ENCODE measurements at regions not wholly inside any gene's neighbourhood (a gene's known extent, or its start where the extent isn't known, plus 50 kb on each side); places are given as distances from the start of the nearest gene placed in this dataset.

DNA sequence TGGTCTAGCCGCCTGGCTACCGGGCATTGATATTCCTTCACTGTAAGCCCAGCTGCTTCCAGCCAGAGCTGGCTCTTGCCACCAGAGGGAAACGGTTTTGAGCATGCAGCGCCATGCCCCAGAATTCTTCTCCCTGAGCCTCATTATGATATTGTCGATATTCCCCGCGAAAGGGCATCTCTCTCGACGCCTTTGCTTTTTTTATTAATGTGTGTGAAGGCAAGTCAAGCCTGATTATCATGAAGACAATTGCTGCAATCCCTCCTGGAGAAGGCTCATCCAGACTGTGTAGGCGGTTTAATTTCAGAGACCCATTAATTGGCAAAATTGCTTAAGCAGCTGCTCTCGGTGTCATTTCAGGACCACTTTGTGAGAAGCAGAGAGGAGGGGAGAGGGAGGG, 321.2 kb upstream of the TLE3 start:
- no peak overlapping the region for H2BK15ac ChIP-seq (ENCODE audit: low read depth, low read length)
- ChIA-PET POLR2A (ENCODE audit: unreplicated experiment) (no interaction called here), CTCF (no interaction called here)
- H4K20me1 ChIP-seq (ENCODE audit: insufficient read depth, low read length): no peaks in the 10 kb centered on the region
- H2BK120ac ChIP-seq (ENCODE audit: low read depth, low read length): no peak overlapping the region
- no peak overlapping the region for H4K8ac ChIP-seq (ENCODE audit: low read depth in 2 of 2, low read length in 2 of 2)
- WGBS, 2 experiments (ENCODE audit: extremely low coverage in 2 of 2, insufficient read length in 1 of 2): 80% methylated on average over 5 of the region's 11 CpGs; no CpG with 5 or more reads in 1 of the 2 experiments
- H2AK5ac ChIP-seq (ENCODE audit: low read depth, low read length): no peak overlapping the region
- no peak for DNase-seq
- no peak overlapping the region for H3K14ac ChIP-seq (replicated peaks; ENCODE audit: low read depth, low read length)
- intact Hi-C loops (cut with micrococcal nuclease): no loop called here
- no peak overlapping the region for H2BK20ac ChIP-seq (ENCODE audit: low read depth, low read length)
- H2BK5ac ChIP-seq (ENCODE audit: low read depth, low read length, poor library complexity, severe bottlenecking): no peak overlapping the region
- H3K79me1 ChIP-seq (ENCODE audit: low read depth in 1 of 2, low read length in 2 of 2): no peaks in the 10 kb centered on the region
- H2AFZ ChIP-seq (replicated peaks; ENCODE audit: low read length, poor library complexity): no peak overlapping the region
- no peak overlapping the region for H3K18ac ChIP-seq (ENCODE audit: low read depth, low read length)
- H2AK9ac ChIP-seq (replicated peaks; ENCODE audit: low read depth, low read length, poor library complexity): no peak overlapping the region
- H3K27ac ChIP-seq (ENCODE audit: insufficient read depth, low read length): no peak overlapping the region
- no peaks in the 10 kb centered on the region; the same call in 1 of the 2 replicates for H3K9me3 ChIP-seq (ENCODE audit: control insufficient read depth, insufficient read depth, low read length)
- no peak for ATAC-seq (ENCODE audit: low read depth)
- H3K4me2 ChIP-seq (ENCODE audit: low read depth, low read length): no peak overlapping the region
- H3K23ac ChIP-seq (ENCODE audit: low read depth, low read length): no peak overlapping the region
- no peak overlapping the region for H3K4ac ChIP-seq (ENCODE audit: low read depth, low read length)
- no peaks in the 10 kb centered on the region for H3K36me3 ChIP-seq (ENCODE audit: control insufficient read depth, insufficient read depth, low read length)
- dilution Hi-C loops (cut with HindIII; ENCODE audit: low sequenced_read_pairs, unreplicated experiment): no loop called here
- H3K9me1 ChIP-seq (ENCODE audit: insufficient read depth, low read length): no peaks in the 10 kb centered on the region
- H3K4me3 ChIP-seq (ENCODE audit: insufficient read depth, low read depth, low read length): no peak overlapping the region
- in situ Hi-C loops (cut with MboI; ENCODE audit: low sequenced_read_pairs): no loop called here
- no peak overlapping the region for H3K9ac ChIP-seq (ENCODE audit: low read depth, low read length)
- H4K91ac ChIP-seq (ENCODE audit: insufficient read depth, low read depth, low read length): no peak overlapping the region
- H4K5ac ChIP-seq (ENCODE audit: low read depth, low read length): no peak overlapping the region
- no TSS peak for BruUV-seq (replicated peaks)
- TF ChIP-seq NFE2L2 (IDR thresholded peaks at IDR 0.05; ENCODE audit: low read depth, low read length) (no peak), RFX5 (IDR thresholded peaks at IDR 0.05; ENCODE audit: low read depth, low read length) (no peak), RAD21 (IDR thresholded peaks at IDR 0.05; ENCODE audit: low read length) (no peak), BHLHE40 (IDR thresholded peaks at IDR 0.05; ENCODE audit: low read depth, low read length) (no peak), CEBPB (IDR thresholded peaks at IDR 0.05; ENCODE audit: low read depth, low read length) (no peak), MXI1 (IDR thresholded peaks at IDR 0.05; ENCODE audit: borderline replicate concordance, low read depth, low read length) (no peak), MAFK (IDR thresholded peaks at IDR 0.05; ENCODE audit: low read depth, low read length) (no peak), CHD1 (IDR thresholded peaks at IDR 0.05; ENCODE audit: low read depth, low read length) (no peak), POLR2A (IDR thresholded peaks at IDR 0.05; ENCODE audit: low read depth, low read length) (no peak)
- TF ChIP-seq, protein P1, sequence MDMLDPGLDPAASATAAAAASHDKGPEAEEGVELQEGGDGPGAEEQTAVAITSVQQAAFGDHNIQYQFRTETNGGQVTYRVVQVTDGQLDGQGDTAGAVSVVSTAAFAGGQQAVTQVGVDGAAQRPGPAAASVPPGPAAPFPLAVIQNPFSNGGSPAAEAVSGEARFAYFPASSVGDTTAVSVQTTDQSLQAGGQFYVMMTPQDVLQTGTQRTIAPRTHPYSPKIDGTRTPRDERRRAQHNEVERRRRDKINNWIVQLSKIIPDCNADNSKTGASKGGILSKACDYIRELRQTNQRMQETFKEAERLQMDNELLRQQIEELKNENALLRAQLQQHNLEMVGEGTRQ (IDR thresholded peaks at IDR 0.05; ENCODE audit: low read depth, low read length): no peak
- TF ChIP-seq, protein P2, sequence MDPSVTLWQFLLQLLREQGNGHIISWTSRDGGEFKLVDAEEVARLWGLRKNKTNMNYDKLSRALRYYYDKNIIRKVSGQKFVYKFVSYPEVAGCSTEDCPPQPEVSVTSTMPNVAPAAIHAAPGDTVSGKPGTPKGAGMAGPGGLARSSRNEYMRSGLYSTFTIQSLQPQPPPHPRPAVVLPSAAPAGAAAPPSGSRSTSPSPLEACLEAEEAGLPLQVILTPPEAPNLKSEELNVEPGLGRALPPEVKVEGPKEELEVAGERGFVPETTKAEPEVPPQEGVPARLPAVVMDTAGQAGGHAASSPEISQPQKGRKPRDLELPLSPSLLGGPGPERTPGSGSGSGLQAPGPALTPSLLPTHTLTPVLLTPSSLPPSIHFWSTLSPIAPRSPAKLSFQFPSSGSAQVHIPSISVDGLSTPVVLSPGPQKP (IDR thresholded peaks at IDR 0.05; ENCODE audit: borderline replicate concordance, low read depth, low read length): no peak
- TF ChIP-seq, protein P3, sequence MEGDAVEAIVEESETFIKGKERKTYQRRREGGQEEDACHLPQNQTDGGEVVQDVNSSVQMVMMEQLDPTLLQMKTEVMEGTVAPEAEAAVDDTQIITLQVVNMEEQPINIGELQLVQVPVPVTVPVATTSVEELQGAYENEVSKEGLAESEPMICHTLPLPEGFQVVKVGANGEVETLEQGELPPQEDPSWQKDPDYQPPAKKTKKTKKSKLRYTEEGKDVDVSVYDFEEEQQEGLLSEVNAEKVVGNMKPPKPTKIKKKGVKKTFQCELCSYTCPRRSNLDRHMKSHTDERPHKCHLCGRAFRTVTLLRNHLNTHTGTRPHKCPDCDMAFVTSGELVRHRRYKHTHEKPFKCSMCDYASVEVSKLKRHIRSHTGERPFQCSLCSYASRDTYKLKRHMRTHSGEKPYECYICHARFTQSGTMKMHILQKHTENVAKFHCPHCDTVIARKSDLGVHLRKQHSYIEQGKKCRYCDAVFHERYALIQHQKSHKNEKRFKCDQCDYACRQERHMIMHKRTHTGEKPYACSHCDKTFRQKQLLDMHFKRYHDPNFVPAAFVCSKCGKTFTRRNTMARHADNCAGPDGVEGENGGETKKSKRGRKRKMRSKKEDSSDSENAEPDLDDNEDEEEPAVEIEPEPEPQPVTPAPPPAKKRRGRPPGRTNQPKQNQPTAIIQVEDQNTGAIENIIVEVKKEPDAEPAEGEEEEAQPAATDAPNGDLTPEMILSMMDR (conservative IDR thresholded peaks at IDR 0.05; ENCODE audit: low read depth, low read length): no peak
- H3K4me1 ChIP-seq (ENCODE audit: control insufficient read depth, insufficient read depth, low read length): no peaks in the 10 kb centered on the region
- no peak overlapping the region for H3K56ac ChIP-seq (ENCODE audit: extremely low read depth, insufficient read depth, low read length)
- H3K27me3 ChIP-seq (ENCODE audit: control insufficient read depth, insufficient read depth, low read length): peaks cover 81% of the 10 kb centered on the region
